ENCODE measurements at regions not wholly inside any gene's neighbourhood (a gene's known extent, or its start where the extent isn't known, plus 50 kb on each side); places are given as distances from the start of the nearest gene placed in this dataset.

DNA sequence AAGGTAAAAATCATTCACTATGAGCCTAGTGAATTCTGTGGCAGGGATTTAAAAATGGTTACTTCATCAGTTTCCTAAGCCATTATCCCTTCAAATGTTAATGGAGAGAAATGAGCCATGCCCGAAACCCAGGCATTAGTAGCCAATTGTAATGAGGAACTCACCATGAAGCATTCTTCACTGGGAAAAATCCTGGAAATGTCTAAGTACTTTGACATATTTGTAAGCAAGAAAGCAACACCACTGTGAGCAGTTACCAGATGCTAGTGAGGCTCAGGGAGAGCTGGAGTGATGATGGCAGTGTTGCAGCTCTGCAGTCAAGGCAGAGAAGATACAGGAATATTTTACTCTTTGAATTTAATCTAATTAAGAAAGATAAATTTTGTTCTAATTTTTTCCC, 220.0 kb upstream of the MBL2 start:
- TF ChIP-seq, protein P1, sequence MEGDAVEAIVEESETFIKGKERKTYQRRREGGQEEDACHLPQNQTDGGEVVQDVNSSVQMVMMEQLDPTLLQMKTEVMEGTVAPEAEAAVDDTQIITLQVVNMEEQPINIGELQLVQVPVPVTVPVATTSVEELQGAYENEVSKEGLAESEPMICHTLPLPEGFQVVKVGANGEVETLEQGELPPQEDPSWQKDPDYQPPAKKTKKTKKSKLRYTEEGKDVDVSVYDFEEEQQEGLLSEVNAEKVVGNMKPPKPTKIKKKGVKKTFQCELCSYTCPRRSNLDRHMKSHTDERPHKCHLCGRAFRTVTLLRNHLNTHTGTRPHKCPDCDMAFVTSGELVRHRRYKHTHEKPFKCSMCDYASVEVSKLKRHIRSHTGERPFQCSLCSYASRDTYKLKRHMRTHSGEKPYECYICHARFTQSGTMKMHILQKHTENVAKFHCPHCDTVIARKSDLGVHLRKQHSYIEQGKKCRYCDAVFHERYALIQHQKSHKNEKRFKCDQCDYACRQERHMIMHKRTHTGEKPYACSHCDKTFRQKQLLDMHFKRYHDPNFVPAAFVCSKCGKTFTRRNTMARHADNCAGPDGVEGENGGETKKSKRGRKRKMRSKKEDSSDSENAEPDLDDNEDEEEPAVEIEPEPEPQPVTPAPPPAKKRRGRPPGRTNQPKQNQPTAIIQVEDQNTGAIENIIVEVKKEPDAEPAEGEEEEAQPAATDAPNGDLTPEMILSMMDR (IDR thresholded peaks at IDR 0.05; ENCODE audit: low read depth, low read length): no peak
- no peak overlapping the region for H3K4me3 ChIP-seq (replicated peaks in 1 of 2; ENCODE audit: low read depth in 2 of 2, low read length in 2 of 2)
- no peak for DNase-seq (ENCODE audit: low read depth in 2 of 2)

DNA sequence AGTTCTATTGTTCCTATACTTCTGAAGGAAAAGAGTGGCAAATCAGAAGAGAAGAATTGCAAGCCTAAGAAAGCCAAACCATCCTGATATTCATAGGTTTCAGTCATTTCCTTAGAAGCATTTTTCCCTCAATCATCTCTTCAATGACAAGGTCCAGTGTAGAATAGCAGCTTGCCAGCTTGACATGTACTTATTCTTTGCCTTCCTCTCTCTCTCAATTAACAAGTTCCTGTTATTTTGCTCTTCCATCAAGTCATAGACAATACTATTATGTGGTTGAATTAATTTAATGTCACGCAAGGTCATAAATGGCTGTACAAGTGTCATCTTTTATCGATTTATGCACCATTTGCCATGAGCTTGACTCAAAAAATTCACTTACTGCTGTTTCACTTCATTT, 216.3 kb upstream of the MBL2 start:
- TF ChIP-seq, protein P1 (IDR thresholded peaks at IDR 0.05; ENCODE audit: low read depth, low read length): no peak
- no peak for DNase-seq (ENCODE audit: low read depth in 2 of 2)
- no peak overlapping the region for H3K4me3 ChIP-seq (replicated peaks in 1 of 2; ENCODE audit: low read depth in 2 of 2, low read length in 2 of 2)

DNA sequence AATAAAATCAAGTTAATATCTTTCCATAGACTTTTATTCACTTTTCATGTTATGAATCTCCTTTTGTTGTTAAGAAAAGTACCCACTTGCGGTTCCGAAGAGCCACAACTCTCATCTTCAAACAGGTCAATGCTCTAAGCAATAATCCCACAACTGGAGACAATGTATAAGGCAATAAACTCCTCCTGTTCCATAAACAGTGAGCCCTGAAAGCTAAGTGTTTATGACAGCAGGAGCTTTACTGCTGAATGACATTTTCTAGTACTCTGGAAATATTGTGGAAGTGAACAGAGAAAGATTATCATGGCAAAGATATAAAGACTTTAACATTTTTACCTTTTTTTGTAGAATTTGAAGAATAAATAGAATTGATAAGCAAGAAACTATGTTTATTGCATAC, 213.5 kb upstream of the MBL2 start:
- TF ChIP-seq, protein P1 (IDR thresholded peaks at IDR 0.05; ENCODE audit: low read depth, low read length): no peak
- no peak overlapping the region for H3K4me3 ChIP-seq (replicated peaks in 1 of 2; ENCODE audit: low read depth in 2 of 2, low read length in 2 of 2)
- no peak for DNase-seq (ENCODE audit: low read depth in 2 of 2)

DNA sequence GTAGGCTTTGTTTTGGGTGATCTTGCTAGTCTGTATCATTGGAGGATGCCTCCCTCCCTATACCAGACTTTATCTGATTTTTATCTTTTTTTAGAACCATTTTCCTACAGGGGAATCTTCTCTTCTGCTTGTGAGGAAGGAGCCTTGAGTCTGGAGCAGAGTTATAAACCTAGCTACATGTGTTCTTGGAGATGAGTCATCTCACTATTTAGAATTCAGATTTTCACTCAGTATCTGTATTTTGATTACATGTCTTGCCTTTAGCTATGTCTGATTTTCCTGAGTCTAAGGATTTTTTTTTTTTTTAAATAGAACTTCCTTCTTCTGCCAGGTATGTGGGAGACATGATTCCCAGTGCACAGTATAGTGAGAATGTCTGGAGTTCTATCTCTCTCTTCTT, 211.6 kb upstream of the MBL2 start:
- TF ChIP-seq, protein P1 (IDR thresholded peaks at IDR 0.05; ENCODE audit: low read depth, low read length): no peak
- no peak for DNase-seq (ENCODE audit: low read depth in 2 of 2)
- H3K4me3 ChIP-seq (replicated peaks in 1 of 2; ENCODE audit: low read depth in 2 of 2, low read length in 2 of 2): no peak overlapping the region

DNA sequence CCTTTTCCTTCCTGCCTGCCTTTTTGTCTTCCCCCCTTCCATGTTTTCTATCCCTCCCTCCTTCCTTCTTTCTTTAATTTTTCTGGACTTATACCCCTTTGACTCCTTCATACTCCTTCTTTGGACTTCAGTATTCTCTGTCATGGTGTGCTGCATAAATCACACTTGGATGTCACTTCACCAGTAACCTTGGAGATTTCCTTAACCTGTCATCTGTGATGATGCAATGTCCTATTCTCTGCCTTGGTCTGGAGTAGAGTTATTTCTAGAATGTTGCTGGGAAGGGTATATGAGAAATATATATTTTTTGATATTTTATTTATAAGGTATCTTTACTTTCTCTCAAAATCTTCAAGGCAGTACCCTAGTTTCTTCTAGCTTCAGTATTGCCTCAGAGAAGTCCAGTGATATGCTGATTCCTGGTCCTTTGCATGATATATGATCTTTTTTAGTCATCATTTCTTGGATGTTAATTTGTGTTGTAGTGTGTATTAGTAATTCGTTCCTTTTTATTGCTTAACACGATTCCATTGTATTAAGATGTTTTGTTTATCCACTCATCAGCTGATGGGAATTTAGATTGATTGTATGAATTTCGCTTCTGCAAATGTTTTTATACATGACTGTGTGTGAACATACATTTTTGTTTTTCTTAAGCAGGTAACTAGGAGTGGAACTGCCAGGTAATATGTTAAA, 206.9 kb upstream of the MBL2 start:
- DNase-seq (ENCODE audit: low read depth in 2 of 2): no peak
- TF ChIP-seq, protein P1 (IDR thresholded peaks at IDR 0.05; ENCODE audit: low read depth, low read length): no peak

DNA sequence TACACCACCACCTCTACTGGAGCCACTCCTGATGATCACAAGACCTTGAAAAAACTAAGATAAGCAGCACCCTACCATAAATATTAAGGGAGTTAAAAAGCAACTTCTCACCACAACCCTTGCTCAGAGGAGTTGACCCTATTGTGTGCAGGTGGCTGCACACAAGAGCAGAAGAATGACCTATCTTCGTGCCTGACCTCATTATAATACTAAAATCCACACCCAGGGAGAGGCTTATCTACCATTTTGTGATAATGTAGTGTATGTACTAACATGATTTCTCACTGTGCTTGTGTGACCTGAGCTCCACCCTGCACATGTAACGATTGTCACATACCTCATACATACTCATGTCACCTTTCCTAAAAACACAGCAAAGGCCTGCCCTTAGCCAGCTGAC, 205.0 kb upstream of the MBL2 start:
- no peak overlapping the region for H3K4me3 ChIP-seq (replicated peaks in 1 of 2; ENCODE audit: low read depth in 2 of 2, low read length in 2 of 2)
- no peak for DNase-seq (ENCODE audit: low read depth in 2 of 2)
- TF ChIP-seq, protein P1 (IDR thresholded peaks at IDR 0.05; ENCODE audit: low read depth, low read length): no peak

More for the DNA sequence above, 206.9 kb upstream of the MBL2 start:
- H3K4me3 ChIP-seq (replicated peaks in 1 of 2; ENCODE audit: low read depth in 2 of 2, low read length in 2 of 2): no peak overlapping the region

All from cardiac fibroblast (primary cell).